Suppressor macrophage treated with lipopolysaccharide for 1 hour (primary cell): ENCODE measurements at regions not wholly inside any gene's neighbourhood (a gene's known extent, or its start where the extent isn't known, plus 50 kb on each side); places are given as distances from the start of the nearest gene placed in this dataset.

Source experiments
- DNase-seq, 3 donors: peaks; one replicate each; pipeline ENCODE4 v3.0.0-alpha.2; 2020 to 2022

GRCh38 chr3:193997228-193998122 lies 138.5 kb upstream of the HES1 start:
- DNase-seq, result no peak

- no peak for DNase-seq
These were observed 137.9 kb upstream of the HES1 start for GRCh38 chr3:193998123-193998448.

GRCh38 chr3:193998628-193999195 lies 137.2 kb upstream of the HES1 start:
- peak; percentile 34 to 71 (median 55) for DNase-seq

GRCh38 chr3:194000100-194000499 lies 135.8 kb upstream of the HES1 start:
- no peak for DNase-seq

GRCh38 chr3:194000712-194001111 lies 135.2 kb upstream of the HES1 start:
- no peak for DNase-seq

- DNase-seq, result no peak
These were observed 134.1 kb upstream of the HES1 start for GRCh38 chr3:194001728-194002459.

GRCh38 chr3:194003114-194004057 lies 132.6 kb upstream of the HES1 start:
- peak; percentile 90 to 96 (median 90) for DNase-seq

- DNase-seq, result peak in 2 of 3 donors; percentile 28 to 30
These were observed 129.9 kb upstream of the HES1 start for GRCh38 chr3:194005930-194006501.

- DNase-seq, result no peak
These were observed 128.2 kb upstream of the HES1 start for GRCh38 chr3:194007592-194008337.

GRCh38 chr3:194009019-194009418 lies 126.9 kb upstream of the HES1 start:
- DNase-seq, result no peak

- DNase-seq, result no peak
These were observed 125.9 kb upstream of the HES1 start for GRCh38 chr3:194009892-194010533.

- no peak for DNase-seq
These were observed 124.1 kb upstream of the HES1 start for GRCh38 chr3:194011807-194012206.

GRCh38 chr3:194013928-194014327 lies 122.0 kb upstream of the HES1 start:
- DNase-seq, result no peak

GRCh38 chr3:194014756-194015155 lies 121.2 kb upstream of the HES1 start:
- DNase-seq, result no peak

GRCh38 chr3:194019398-194020165 lies 116.4 kb upstream of the HES1 start:
- DNase-seq, result no peak

GRCh38 chr3:194022052-194022451 lies 113.9 kb upstream of the HES1 start:
- no peak for DNase-seq

GRCh38 chr3:194022816-194023215 lies 113.1 kb upstream of the HES1 start:
- no peak for DNase-seq

GRCh38 chr3:194023501-194024280 lies 112.3 kb upstream of the HES1 start:
- DNase-seq, result no peak

- no peak for DNase-seq
These were observed 110.8 kb upstream of the HES1 start for GRCh38 chr3:194025119-194025518.
